ENCODE measurements at regions not wholly inside any gene's neighbourhood (a gene's known extent, or its start where the extent isn't known, plus 50 kb on each side); places are given as distances from the start of the nearest gene placed in this dataset.

- no peak overlapping the region for H3K27ac Mint-ChIP-seq
- no peaks in the 10 kb centered on the region for H3K36me3 Mint-ChIP-seq
- no peaks in the 10 kb centered on the region for H3K4me1 Mint-ChIP-seq
- H3K4me3 Mint-ChIP-seq = no peak overlapping the region
- H3K9me3 Mint-ChIP-seq = no peaks in the 10 kb centered on the region
- H3K27me3 Mint-ChIP-seq = peaks cover 7% of the 10 kb centered on the region
Observed at GRCh38 chr3:150314248-150315004, 93.7 kb upstream of the TSC22D2 start.

GRCh38 chr3:150312018-150312657, 96.0 kb upstream of the TSC22D2 start:
- H3K36me3 Mint-ChIP-seq = no peaks in the 10 kb centered on the region
- H3K27ac Mint-ChIP-seq = no peak overlapping the region
- peaks cover 19% of the 10 kb centered on the region for H3K27me3 Mint-ChIP-seq
- H3K9me3 Mint-ChIP-seq = no peaks in the 10 kb centered on the region
- H3K4me3 Mint-ChIP-seq = no peak overlapping the region
- no peaks in the 10 kb centered on the region for H3K4me1 Mint-ChIP-seq

GRCh38 chr3:150311156-150311555, 96.9 kb upstream of the TSC22D2 start:
- no peak overlapping the region for H3K4me3 Mint-ChIP-seq
- no peak overlapping the region for H3K27ac Mint-ChIP-seq
- no peaks in the 10 kb centered on the region for H3K9me3 Mint-ChIP-seq
- H3K27me3 Mint-ChIP-seq = peaks cover 19% of the 10 kb centered on the region
- no peaks in the 10 kb centered on the region for H3K36me3 Mint-ChIP-seq
- H3K4me1 Mint-ChIP-seq = no peaks in the 10 kb centered on the region

GRCh38 chr3:150309557-150309956, 98.5 kb upstream of the TSC22D2 start:
- no peak overlapping the region for H3K4me3 Mint-ChIP-seq
- H3K27me3 Mint-ChIP-seq = peaks cover 22% of the 10 kb centered on the region
- H3K4me1 Mint-ChIP-seq = no peaks in the 10 kb centered on the region
- no peaks in the 10 kb centered on the region for H3K9me3 Mint-ChIP-seq
- H3K36me3 Mint-ChIP-seq = no peaks in the 10 kb centered on the region
- no peak overlapping the region for H3K27ac Mint-ChIP-seq

- H3K9me3 Mint-ChIP-seq = no peaks in the 10 kb centered on the region
- no peaks in the 10 kb centered on the region for H3K36me3 Mint-ChIP-seq
- H3K27ac Mint-ChIP-seq = no peak overlapping the region
- no peaks in the 10 kb centered on the region for H3K4me1 Mint-ChIP-seq
- no peak overlapping the region for H3K4me3 Mint-ChIP-seq
- H3K27me3 Mint-ChIP-seq = peaks cover 22% of the 10 kb centered on the region
Observed at GRCh38 chr3:150309257-150309542, 98.9 kb upstream of the TSC22D2 start.

- Mint-ChIP-seq H3K4me1 (no peaks in the 10 kb centered on the region), H3K27me3 (peaks cover 23% of the 10 kb centered on the region), H3K36me3 (no peaks in the 10 kb centered on the region), H3K4me3 (no peak overlapping the region), H3K9me3 (no peaks in the 10 kb centered on the region), H3K27ac (no peak overlapping the region)
Observed at GRCh38 chr3:150308481-150309256, 99.4 kb upstream of the TSC22D2 start.

- no peak overlapping the region for H3K27ac Mint-ChIP-seq
- no peaks in the 10 kb centered on the region for H3K9me3 Mint-ChIP-seq
- no peak overlapping the region for H3K4me3 Mint-ChIP-seq
- no peaks in the 10 kb centered on the region for H3K4me1 Mint-ChIP-seq
- H3K36me3 Mint-ChIP-seq = no peaks in the 10 kb centered on the region
- peaks cover 26% of the 10 kb centered on the region for H3K27me3 Mint-ChIP-seq
Observed at GRCh38 chr3:150308037-150308319, 100.1 kb upstream of the TSC22D2 start.

GRCh38 chr3:150307311-150308036, 100.6 kb upstream of the TSC22D2 start:
- no peak overlapping the region for H3K27ac Mint-ChIP-seq
- H3K36me3 Mint-ChIP-seq = no peaks in the 10 kb centered on the region
- H3K27me3 Mint-ChIP-seq = peaks cover 29% of the 10 kb centered on the region
- no peaks in the 10 kb centered on the region for H3K4me1 Mint-ChIP-seq
- H3K4me3 Mint-ChIP-seq = no peak overlapping the region
- H3K9me3 Mint-ChIP-seq = no peaks in the 10 kb centered on the region

- Mint-ChIP-seq H3K27me3 (peaks cover 29% of the 10 kb centered on the region), H3K36me3 (no peaks in the 10 kb centered on the region), H3K27ac (no peak overlapping the region), H3K4me3 (no peak overlapping the region), H3K4me1 (no peaks in the 10 kb centered on the region), H3K9me3 (no peaks in the 10 kb centered on the region)
Observed at GRCh38 chr3:150306906-150307305, 101.2 kb upstream of the TSC22D2 start.

- Mint-ChIP-seq H3K4me3 (no peak overlapping the region), H3K4me1 (no peaks in the 10 kb centered on the region), H3K27me3 (peaks cover 26% of the 10 kb centered on the region), H3K36me3 (no peaks in the 10 kb centered on the region), H3K27ac (no peak overlapping the region), H3K9me3 (no peaks in the 10 kb centered on the region)
Observed at GRCh38 chr3:150306083-150306482, 102.0 kb upstream of the TSC22D2 start.

GRCh38 chr3:150303768-150304167, 104.3 kb upstream of the TSC22D2 start:
- no peaks in the 10 kb centered on the region for H3K36me3 Mint-ChIP-seq
- no peak overlapping the region for H3K4me3 Mint-ChIP-seq
- H3K9me3 Mint-ChIP-seq = no peaks in the 10 kb centered on the region
- H3K27ac Mint-ChIP-seq = no peak overlapping the region
- peaks cover 20% of the 10 kb centered on the region for H3K27me3 Mint-ChIP-seq
- H3K4me1 Mint-ChIP-seq = no peaks in the 10 kb centered on the region

- H3K27me3 Mint-ChIP-seq = peaks cover 11% of the 10 kb centered on the region
- no peaks in the 10 kb centered on the region for H3K36me3 Mint-ChIP-seq
- no peak overlapping the region for H3K4me3 Mint-ChIP-seq
- H3K4me1 Mint-ChIP-seq = no peaks in the 10 kb centered on the region
- H3K27ac Mint-ChIP-seq = no peak overlapping the region
- no peaks in the 10 kb centered on the region for H3K9me3 Mint-ChIP-seq
Observed at GRCh38 chr3:150302246-150302645, 105.9 kb upstream of the TSC22D2 start.

- no peaks in the 10 kb centered on the region for H3K4me1 Mint-ChIP-seq
- no peak overlapping the region for H3K27ac Mint-ChIP-seq
- no peaks in the 10 kb centered on the region for H3K9me3 Mint-ChIP-seq
- H3K27me3 Mint-ChIP-seq = peaks cover 11% of the 10 kb centered on the region
- no peaks in the 10 kb centered on the region for H3K36me3 Mint-ChIP-seq
- no peak overlapping the region for H3K4me3 Mint-ChIP-seq
Observed at GRCh38 chr3:150300852-150301517, 107.1 kb upstream of the TSC22D2 start.

- H3K36me3 Mint-ChIP-seq = no peaks in the 10 kb centered on the region
- no peak overlapping the region for H3K4me3 Mint-ChIP-seq
- H3K9me3 Mint-ChIP-seq = no peaks in the 10 kb centered on the region
- H3K4me1 Mint-ChIP-seq = no peaks in the 10 kb centered on the region
- H3K27ac Mint-ChIP-seq = no peak overlapping the region
- peaks cover 10% of the 10 kb centered on the region for H3K27me3 Mint-ChIP-seq
Observed at GRCh38 chr3:150300388-150300787, 107.7 kb upstream of the TSC22D2 start.

- H3K9me3 Mint-ChIP-seq = no peaks in the 10 kb centered on the region
- H3K4me3 Mint-ChIP-seq = no peak overlapping the region
- H3K27me3 Mint-ChIP-seq = peaks cover 9% of the 10 kb centered on the region
- no peaks in the 10 kb centered on the region for H3K36me3 Mint-ChIP-seq
- no peak overlapping the region for H3K27ac Mint-ChIP-seq
- H3K4me1 Mint-ChIP-seq = no peaks in the 10 kb centered on the region
Observed at GRCh38 chr3:150299201-150299600, 108.9 kb upstream of the TSC22D2 start.
